ENCODE measurements at regions not wholly inside any gene's neighbourhood (a gene's known extent, or its start where the extent isn't known, plus 50 kb on each side); places are given as distances from the start of the nearest gene placed in this dataset.

DNA sequence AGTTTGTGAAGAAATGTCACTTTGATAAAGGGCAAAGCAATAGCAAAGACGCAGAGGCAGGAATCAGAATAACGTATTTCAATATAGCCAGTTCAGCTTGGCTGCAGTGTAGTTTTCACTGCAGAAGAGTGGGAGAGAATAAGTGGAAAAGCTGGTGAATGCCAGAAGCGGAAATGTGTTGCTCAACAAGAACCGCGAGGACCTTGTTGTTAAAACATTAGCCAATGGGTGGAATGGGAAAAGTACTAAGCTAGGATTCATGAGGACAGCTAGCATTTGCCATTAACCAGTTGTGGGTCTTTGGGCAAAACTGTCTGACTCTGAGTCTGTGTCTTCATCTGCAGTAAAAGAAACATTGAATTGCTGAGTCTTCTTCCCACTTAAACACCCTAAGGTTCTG, 292.9 kb upstream of the GRIP1 start:
- TF ChIP-seq, protein P1, sequence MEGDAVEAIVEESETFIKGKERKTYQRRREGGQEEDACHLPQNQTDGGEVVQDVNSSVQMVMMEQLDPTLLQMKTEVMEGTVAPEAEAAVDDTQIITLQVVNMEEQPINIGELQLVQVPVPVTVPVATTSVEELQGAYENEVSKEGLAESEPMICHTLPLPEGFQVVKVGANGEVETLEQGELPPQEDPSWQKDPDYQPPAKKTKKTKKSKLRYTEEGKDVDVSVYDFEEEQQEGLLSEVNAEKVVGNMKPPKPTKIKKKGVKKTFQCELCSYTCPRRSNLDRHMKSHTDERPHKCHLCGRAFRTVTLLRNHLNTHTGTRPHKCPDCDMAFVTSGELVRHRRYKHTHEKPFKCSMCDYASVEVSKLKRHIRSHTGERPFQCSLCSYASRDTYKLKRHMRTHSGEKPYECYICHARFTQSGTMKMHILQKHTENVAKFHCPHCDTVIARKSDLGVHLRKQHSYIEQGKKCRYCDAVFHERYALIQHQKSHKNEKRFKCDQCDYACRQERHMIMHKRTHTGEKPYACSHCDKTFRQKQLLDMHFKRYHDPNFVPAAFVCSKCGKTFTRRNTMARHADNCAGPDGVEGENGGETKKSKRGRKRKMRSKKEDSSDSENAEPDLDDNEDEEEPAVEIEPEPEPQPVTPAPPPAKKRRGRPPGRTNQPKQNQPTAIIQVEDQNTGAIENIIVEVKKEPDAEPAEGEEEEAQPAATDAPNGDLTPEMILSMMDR (IDR thresholded peaks at IDR 0.05; ENCODE audit: low read depth, low read length, missing control alignments): no peak
- no peaks in the 10 kb centered on the region for H3K36me3 ChIP-seq (replicated peaks)
- no peak overlapping the region for H3K27ac ChIP-seq
- H3K4me3 ChIP-seq (ENCODE audit: low read depth, low read length): no peak overlapping the region
- DNase-seq: no peak
- no peaks in the 10 kb centered on the region for H3K27me3 ChIP-seq (replicated peaks)
- in situ Hi-C loops (cut with HindIII; ENCODE audit: low pct_ligation_motif_present, low sequenced_read_pairs): no loop called here

DNA sequence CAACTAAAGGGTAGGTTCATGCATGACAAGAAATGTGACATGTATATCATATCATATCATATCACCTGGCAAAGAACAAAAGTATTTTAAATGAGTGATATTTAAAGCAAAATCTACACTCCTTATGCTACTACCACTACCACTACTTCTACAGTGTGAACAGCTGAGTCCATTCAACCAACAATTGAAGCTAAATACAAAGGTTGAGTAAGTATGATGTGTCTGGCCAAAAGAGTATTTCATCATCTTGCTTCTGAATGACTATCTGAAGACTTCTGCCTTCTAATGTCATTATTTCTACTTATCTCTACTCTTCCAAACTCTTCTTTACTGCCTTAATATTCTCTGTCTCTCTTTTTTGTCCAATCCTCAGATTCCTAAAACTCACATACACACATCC, 292.6 kb upstream of the CAND1 start:
- no peak for DNase-seq
- H3K4me3 ChIP-seq (ENCODE audit: low read depth, low read length): no peak overlapping the region
- no peak overlapping the region for H3K27ac ChIP-seq
- H3K27me3 ChIP-seq (replicated peaks): no peaks in the 10 kb centered on the region
- H3K36me3 ChIP-seq (replicated peaks): no peaks in the 10 kb centered on the region
- in situ Hi-C loops (cut with HindIII; ENCODE audit: low pct_ligation_motif_present, low sequenced_read_pairs): no loop called here
- TF ChIP-seq, protein P1 (IDR thresholded peaks at IDR 0.05; ENCODE audit: low read depth, low read length, missing control alignments): no peak

DNA sequence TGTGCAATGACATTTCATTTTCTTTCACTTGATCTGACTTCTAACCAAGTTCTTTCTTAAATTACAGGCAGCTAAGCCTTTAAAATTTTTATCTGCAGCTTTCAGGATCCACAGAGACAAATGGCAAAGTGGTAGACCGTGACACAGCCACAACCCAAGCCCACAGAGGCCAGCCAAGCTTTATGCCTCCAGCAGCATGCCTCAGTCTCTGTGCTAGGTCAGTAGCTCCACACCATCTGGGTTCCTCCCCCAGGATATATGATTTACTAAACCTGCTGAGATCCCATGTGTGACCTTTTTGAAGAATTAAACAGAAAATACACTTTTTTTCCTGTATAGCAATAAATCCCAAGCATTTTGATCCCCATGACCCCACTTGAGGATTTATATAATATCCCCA, 290.4 kb upstream of the CAND1 start:
- in situ Hi-C loops (cut with HindIII; ENCODE audit: low pct_ligation_motif_present, low sequenced_read_pairs): no loop called here
- Histone ChIP-seq H3K27me3 (replicated peaks) (no peaks in the 10 kb centered on the region), H3K36me3 (replicated peaks) (no peaks in the 10 kb centered on the region), H3K4me3 (ENCODE audit: low read depth, low read length) (no peak overlapping the region), H3K27ac (no peak overlapping the region)
- DNase-seq: no peak
- TF ChIP-seq, protein P1 (IDR thresholded peaks at IDR 0.05; ENCODE audit: low read depth, low read length, missing control alignments): no peak

DNA sequence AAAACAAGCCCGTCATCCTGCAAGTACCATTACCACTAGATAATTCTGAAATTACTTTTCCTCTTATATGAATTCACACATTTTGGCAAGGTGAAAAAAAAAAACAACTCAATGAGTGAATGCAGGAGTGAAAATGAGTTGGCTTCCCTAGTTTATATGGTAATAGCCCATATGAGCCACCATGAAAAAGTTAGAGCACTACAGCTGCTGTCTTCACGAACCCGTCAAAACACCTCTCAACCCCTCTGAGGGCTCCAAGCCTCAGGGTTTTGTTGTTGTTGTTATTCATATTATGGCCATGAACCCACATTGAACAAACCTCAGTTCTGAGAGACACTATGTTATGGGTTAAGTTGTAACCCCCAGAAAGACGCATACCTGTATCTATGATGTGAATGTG, 289.9 kb upstream of the CAND1 start:
- no peak overlapping the region for H3K4me3 ChIP-seq (ENCODE audit: low read depth, low read length)
- H3K27me3 ChIP-seq (replicated peaks): no peaks in the 10 kb centered on the region
- DNase-seq: no peak
- H3K27ac ChIP-seq: no peak overlapping the region
- in situ Hi-C loops (cut with HindIII; ENCODE audit: low pct_ligation_motif_present, low sequenced_read_pairs): no loop called here
- H3K36me3 ChIP-seq (replicated peaks): no peaks in the 10 kb centered on the region
- TF ChIP-seq, protein P1 (IDR thresholded peaks at IDR 0.05; ENCODE audit: low read depth, low read length, missing control alignments): no peak

DNA sequence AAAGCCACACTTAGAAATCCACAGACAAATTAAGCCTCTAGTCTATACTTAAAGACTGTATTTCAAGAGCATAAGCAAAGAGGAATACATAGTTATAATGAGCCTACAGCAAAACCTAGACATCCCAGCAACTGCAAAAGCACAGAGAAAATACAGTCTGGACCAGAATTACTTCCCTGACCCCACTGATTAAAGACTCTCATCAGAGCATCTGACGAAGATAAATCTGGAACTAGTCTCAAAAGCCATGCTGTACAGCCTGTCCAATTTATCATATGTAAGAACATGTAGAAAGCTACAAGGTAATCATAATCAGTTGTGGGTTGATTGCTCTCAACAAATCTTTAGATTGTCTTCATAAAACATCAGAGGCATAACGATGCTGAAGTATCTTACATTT, 285.1 kb upstream of the CAND1 start:
- H3K4me3 ChIP-seq (ENCODE audit: low read depth, low read length): no peak overlapping the region
- DNase-seq: no peak
- in situ Hi-C loops (cut with HindIII; ENCODE audit: low pct_ligation_motif_present, low sequenced_read_pairs): no loop called here

DNA sequence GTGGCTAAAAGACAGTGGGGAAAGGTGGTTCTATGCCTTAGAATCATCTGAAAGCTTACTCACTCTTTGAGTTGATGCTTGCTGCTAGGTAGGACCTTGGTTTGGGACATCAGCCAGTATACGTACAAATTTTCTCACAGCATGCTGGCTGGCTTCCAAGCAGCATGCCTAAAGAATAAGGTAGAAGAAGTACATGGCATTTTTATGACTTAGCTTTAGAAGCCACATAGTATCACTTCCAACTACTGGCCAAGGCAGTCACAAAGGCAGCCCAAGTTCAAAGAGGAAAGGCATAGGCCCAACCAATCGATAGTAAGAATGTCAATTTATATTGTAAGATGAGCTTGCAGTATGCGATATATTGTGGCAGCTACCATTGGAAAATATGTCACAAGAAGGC, 284.2 kb upstream of the CAND1 start:
- Histone ChIP-seq H3K27ac (no peak overlapping the region), H3K27me3 (replicated peaks) (no peaks in the 10 kb centered on the region), H3K4me3 (ENCODE audit: low read depth, low read length) (no peak overlapping the region), H3K36me3 (replicated peaks) (no peaks in the 10 kb centered on the region)
- no peak for DNase-seq
- in situ Hi-C loops (cut with HindIII; ENCODE audit: low pct_ligation_motif_present, low sequenced_read_pairs): no loop called here
- TF ChIP-seq, protein P1 (IDR thresholded peaks at IDR 0.05; ENCODE audit: low read depth, low read length, missing control alignments): no peak

More for the DNA sequence above, 285.1 kb upstream of the CAND1 start:
- TF ChIP-seq, protein P1 (IDR thresholded peaks at IDR 0.05; ENCODE audit: low read depth, low read length, missing control alignments): no peak
- Histone ChIP-seq H3K36me3 (replicated peaks) (no peaks in the 10 kb centered on the region), H3K27ac (no peak overlapping the region), H3K27me3 (replicated peaks) (no peaks in the 10 kb centered on the region)

Measured in brain microvascular endothelial cell (primary cell).